T-helper 17 cell (primary cell): ENCODE measurements at regions not wholly inside any gene's neighbourhood (a gene's known extent, or its start where the extent isn't known, plus 50 kb on each side); places are given as distances from the start of the nearest gene placed in this dataset.

Source experiments
- ATAC-seq: fragments of 150-1000 bp; cut with Tn5 transposase; 2 replicates; pipeline ENCODE4 v1.10.0; 2021; ENCODE audit warnings: mild to moderate bottlenecking, moderate library complexity
- DNase-seq, 3 donors: peaks; one replicate each; pipeline versions ENCODE4 v3.0.0 to v3.0.0-alpha.2; 2020 to 2021
- H3K9me3 ChIP-seq: one replicate; pipeline ENCODE4 v1.7.0; 2013; ENCODE audit warnings: low read length, mild to moderate bottlenecking; ENCODE audit not compliant: control insufficient read depth, poor library complexity, severe bottlenecking
- H3K27ac Mint-ChIP-seq: one replicate; pipeline ENCODE4 v1.8.0; 2022; ENCODE audit warnings: mild to moderate bottlenecking, moderate library complexity, mixed read lengths
- H3K27me3 Mint-ChIP-seq: one replicate; pipeline ENCODE4 v1.8.0; 2022; ENCODE audit warnings: mixed read lengths
- H3K36me3 Mint-ChIP-seq: one replicate; pipeline ENCODE4 v1.8.0; 2022; ENCODE audit warnings: low read depth, mixed read lengths
- H3K4me1 Mint-ChIP-seq: one replicate; pipeline ENCODE4 v1.8.0; 2022; ENCODE audit warnings: mild to moderate bottlenecking, mixed read lengths
- H3K4me3 Mint-ChIP-seq: one replicate; pipeline ENCODE4 v1.8.0; 2022; ENCODE audit warnings: mild to moderate bottlenecking, moderate library complexity, mixed read lengths

- peaks cover 2% of the 10 kb centered on the region for H3K4me1 Mint-ChIP-seq
- H3K4me3 Mint-ChIP-seq, result no peak overlapping the region
- ATAC-seq (no peak), DNase-seq (no peak)
- H3K27ac Mint-ChIP-seq, result no peak overlapping the region
- no peaks in the 10 kb centered on the region for H3K9me3 ChIP-seq
- H3K27me3 Mint-ChIP-seq, result peaks cover 40% of the 10 kb centered on the region
- peaks cover 2% of the 10 kb centered on the region for H3K36me3 Mint-ChIP-seq
These were observed 279.5 kb upstream of the POU3F1 start for GRCh38 chr1:38326135-38326534.

DNA sequence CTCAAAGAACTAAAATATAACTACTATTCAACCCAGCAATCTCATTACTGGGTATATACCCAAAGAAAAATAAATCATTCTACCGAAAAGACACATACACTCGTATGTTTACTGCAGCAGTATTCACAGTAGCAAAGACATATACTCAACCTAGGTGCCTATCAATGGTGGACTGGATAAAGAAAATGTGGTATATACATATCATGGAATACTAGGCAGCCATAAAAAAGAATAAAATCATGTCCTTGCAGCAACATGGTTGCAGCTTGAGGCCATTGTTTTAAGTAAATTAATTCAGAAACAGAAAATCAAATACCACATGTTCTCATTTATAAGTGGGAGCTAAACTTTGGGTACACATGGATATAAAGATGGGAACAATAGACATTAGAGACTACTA lies 266.2 kb upstream of the POU3F1 start:
- Mint-ChIP-seq H3K27ac (no peak overlapping the region), H3K4me3 (no peak overlapping the region), H3K27me3 (peaks cover 50% of the 10 kb centered on the region), H3K36me3 (no peaks in the 10 kb centered on the region), H3K4me1 (no peaks in the 10 kb centered on the region)
- ATAC-seq, result no peak
- H3K9me3 ChIP-seq, result no peaks in the 10 kb centered on the region
- no peak for DNase-seq

GRCh38 chr1:38310079-38310478 lies 263.5 kb upstream of the POU3F1 start:
- no peak for ATAC-seq
- no peaks in the 10 kb centered on the region for H3K9me3 ChIP-seq
- H3K4me3 Mint-ChIP-seq, result no peak overlapping the region
- no peaks in the 10 kb centered on the region for H3K36me3 Mint-ChIP-seq
- no peaks in the 10 kb centered on the region for H3K4me1 Mint-ChIP-seq
- DNase-seq, result no peak
- no peak overlapping the region for H3K27ac Mint-ChIP-seq
- peaks cover 44% of the 10 kb centered on the region for H3K27me3 Mint-ChIP-seq

DNA sequence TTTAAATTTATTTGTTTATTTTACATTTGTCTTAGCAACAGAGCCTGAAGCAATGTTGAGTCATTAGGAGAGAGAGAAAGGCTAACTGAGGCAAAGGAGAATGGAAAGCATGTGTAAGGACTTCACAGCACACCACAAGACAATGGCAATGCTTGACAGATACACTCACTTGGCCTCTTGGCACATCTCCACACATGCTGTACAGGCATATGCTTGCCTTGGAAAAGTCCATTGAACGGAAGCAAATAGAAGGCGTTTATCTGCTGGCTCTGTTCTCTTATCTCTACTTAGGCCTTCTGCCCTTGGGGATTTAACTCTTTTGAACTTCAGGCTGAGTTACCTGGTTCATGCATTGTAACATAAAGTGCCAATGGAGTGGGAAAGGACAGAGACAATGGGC lies 262.2 kb upstream of the POU3F1 start:
- ATAC-seq (no peak), DNase-seq (no peak)
- Mint-ChIP-seq H3K27me3 (peaks cover 51% of the 10 kb centered on the region), H3K4me3 (no peak overlapping the region), H3K36me3 (no peaks in the 10 kb centered on the region), H3K4me1 (no peaks in the 10 kb centered on the region), H3K27ac (no peak overlapping the region)
- no peaks in the 10 kb centered on the region for H3K9me3 ChIP-seq

GRCh38 chr1:38305666-38306065 lies 259.1 kb upstream of the POU3F1 start:
- no peak overlapping the region for H3K4me3 Mint-ChIP-seq

GRCh38 chr1:38303843-38304242 lies 257.2 kb upstream of the POU3F1 start:
- peaks cover 61% of the 10 kb centered on the region for H3K27me3 Mint-ChIP-seq
- H3K9me3 ChIP-seq, result no peaks in the 10 kb centered on the region
- H3K4me1 Mint-ChIP-seq, result no peaks in the 10 kb centered on the region
- no peak overlapping the region for H3K4me3 Mint-ChIP-seq
- H3K36me3 Mint-ChIP-seq, result no peaks in the 10 kb centered on the region
- DNase-seq (no peak), ATAC-seq (no peak)
- no peak overlapping the region for H3K27ac Mint-ChIP-seq

More at GRCh38 chr1:38305666-38306065, 259.1 kb upstream of the POU3F1 start:
- H3K9me3 ChIP-seq, result no peaks in the 10 kb centered on the region
- ATAC-seq (no peak), DNase-seq (no peak)
- H3K27me3 Mint-ChIP-seq, result peaks cover 59% of the 10 kb centered on the region
- no peak overlapping the region for H3K27ac Mint-ChIP-seq
- no peaks in the 10 kb centered on the region for H3K36me3 Mint-ChIP-seq
- H3K4me1 Mint-ChIP-seq, result no peaks in the 10 kb centered on the region

GRCh38 chr1:38301040-38301439 lies 254.4 kb upstream of the POU3F1 start:
- H3K9me3 ChIP-seq, result no peaks in the 10 kb centered on the region
- ATAC-seq (no peak), DNase-seq (no peak)
- Mint-ChIP-seq H3K4me3 (no peak overlapping the region), H3K36me3 (no peaks in the 10 kb centered on the region), H3K4me1 (no peaks in the 10 kb centered on the region), H3K27ac (no peak overlapping the region), H3K27me3 (peaks cover 83% of the 10 kb centered on the region)

DNA sequence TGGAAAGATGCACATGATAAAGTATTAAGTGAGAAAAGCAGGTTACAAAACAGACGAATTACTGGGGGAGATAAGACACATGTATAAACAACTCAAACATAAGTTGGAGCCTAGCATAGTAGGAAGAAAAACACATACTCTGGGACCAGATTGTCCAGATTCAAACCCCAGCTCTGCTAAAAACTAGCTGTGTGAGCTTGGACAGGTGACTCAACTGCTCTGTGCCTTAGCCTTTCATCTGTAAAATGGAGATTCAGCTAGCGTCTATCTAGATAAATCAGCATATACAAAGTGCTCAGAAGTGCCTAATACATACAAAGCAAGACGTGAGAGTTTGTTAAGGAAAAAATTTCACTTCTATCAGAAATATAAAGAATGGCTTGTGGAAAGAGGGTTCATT lies 254.0 kb upstream of the POU3F1 start:
- Mint-ChIP-seq H3K27ac (no peak overlapping the region), H3K4me1 (no peaks in the 10 kb centered on the region), H3K36me3 (no peaks in the 10 kb centered on the region), H3K4me3 (no peak overlapping the region), H3K27me3 (peaks cover 85% of the 10 kb centered on the region)
- DNase-seq (no peak), ATAC-seq (no peak)
- no peaks in the 10 kb centered on the region for H3K9me3 ChIP-seq

DNA sequence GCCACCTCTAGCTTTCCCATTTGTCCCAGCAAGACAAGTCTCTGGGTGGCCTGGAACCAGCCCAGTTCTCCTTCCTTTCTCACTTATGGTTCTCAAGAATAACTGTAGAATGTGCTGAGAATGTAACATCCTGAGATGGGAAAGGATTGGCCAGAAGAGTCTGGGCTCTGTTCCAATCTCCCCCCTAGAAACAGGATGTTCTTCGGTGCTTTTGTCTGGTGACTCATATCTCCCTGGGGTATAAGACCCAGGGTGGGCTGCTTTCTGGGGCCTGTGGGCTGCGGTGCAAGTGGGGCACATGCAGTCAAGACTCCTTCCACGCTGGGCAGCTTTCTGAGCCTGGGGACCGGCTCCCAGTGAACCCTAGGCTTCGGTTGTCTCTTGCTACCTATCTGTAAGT lies 251.2 kb upstream of the POU3F1 start:
- no peak overlapping the region for H3K27ac Mint-ChIP-seq
- H3K4me3 Mint-ChIP-seq, result no peak overlapping the region
- DNase-seq (no peak), ATAC-seq (no peak)
- peaks cover 88% of the 10 kb centered on the region for H3K27me3 Mint-ChIP-seq
- H3K9me3 ChIP-seq, result no peaks in the 10 kb centered on the region
- H3K36me3 Mint-ChIP-seq, result peaks cover 3% of the 10 kb centered on the region
- peaks cover 2% of the 10 kb centered on the region for H3K4me1 Mint-ChIP-seq

- peaks cover 6% of the 10 kb centered on the region for H3K36me3 Mint-ChIP-seq
- DNase-seq, result no peak
- H3K27me3 Mint-ChIP-seq, result peaks cover 90% of the 10 kb centered on the region
- no peak for ATAC-seq
- H3K9me3 ChIP-seq, result no peaks in the 10 kb centered on the region
- H3K4me3 Mint-ChIP-seq, result no peak overlapping the region
- H3K27ac Mint-ChIP-seq, result no peak overlapping the region
- H3K4me1 Mint-ChIP-seq, result peaks cover 7% of the 10 kb centered on the region
These were observed 250.7 kb upstream of the POU3F1 start for GRCh38 chr1:38297246-38297645.

GRCh38 chr1:38296047-38296446 lies 249.5 kb upstream of the POU3F1 start:
- Mint-ChIP-seq H3K36me3 (peaks cover 6% of the 10 kb centered on the region), H3K4me1 (peaks cover 10% of the 10 kb centered on the region), H3K4me3 (no peak overlapping the region), H3K27me3 (peaks cover 92% of the 10 kb centered on the region), H3K27ac (no peak overlapping the region)
- ATAC-seq (no peak), DNase-seq (no peak)
- H3K9me3 ChIP-seq, result no peaks in the 10 kb centered on the region

DNA sequence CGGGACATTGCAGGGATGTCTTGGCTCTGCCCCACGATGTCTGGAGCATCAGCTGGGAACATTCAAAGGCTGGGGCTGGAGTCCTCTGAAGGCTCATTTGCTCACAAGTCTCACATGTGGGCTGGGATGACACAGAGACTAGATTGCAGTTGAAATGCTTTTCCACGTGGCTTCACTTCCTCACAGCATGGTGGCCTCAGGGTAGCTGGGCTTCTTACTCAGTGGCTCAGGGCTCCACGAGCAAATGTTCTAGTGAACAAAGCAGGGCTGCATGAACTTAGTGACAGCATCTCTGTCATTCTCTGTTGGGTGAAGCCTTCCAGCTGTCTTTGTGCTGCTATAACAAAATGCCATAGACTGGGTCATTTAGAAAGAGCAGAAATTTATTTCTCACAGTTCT lies 247.0 kb upstream of the POU3F1 start:
- Mint-ChIP-seq H3K27me3 (peaks cover 89% of the 10 kb centered on the region), H3K36me3 (peaks cover 6% of the 10 kb centered on the region), H3K27ac (no peak overlapping the region), H3K4me3 (no peak overlapping the region), H3K4me1 (peaks cover 10% of the 10 kb centered on the region)
- no peak for DNase-seq
- no peak for ATAC-seq
- H3K9me3 ChIP-seq, result no peaks in the 10 kb centered on the region

DNA sequence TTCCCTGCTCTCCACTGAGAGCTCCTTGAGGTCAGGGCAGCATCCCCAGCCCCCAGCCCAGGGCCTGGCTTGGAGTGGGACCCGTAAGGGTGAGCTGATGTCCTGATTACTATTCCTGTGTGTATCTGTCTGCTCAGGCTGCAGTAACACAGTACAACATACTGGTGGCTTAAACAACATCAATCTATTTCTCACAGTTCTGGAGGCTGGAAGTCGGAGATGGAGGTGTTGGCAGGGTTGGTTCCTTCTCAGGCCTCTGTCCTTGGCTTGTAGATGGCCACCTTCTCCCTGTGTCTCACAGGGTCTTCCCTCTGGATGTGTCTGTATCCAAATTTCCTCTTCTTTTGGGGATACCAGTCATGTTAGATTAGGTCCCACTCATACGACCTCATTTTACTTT lies 246.4 kb upstream of the POU3F1 start:
- Mint-ChIP-seq H3K27ac (no peak overlapping the region), H3K4me3 (no peak overlapping the region), H3K36me3 (peaks cover 6% of the 10 kb centered on the region), H3K4me1 (peaks cover 10% of the 10 kb centered on the region), H3K27me3 (peaks cover 85% of the 10 kb centered on the region)
- ATAC-seq (no peak), DNase-seq (no peak)
- H3K9me3 ChIP-seq, result no peaks in the 10 kb centered on the region

GRCh38 chr1:38291906-38292521 lies 245.4 kb upstream of the POU3F1 start:
- Mint-ChIP-seq H3K36me3 (peaks cover 6% of the 10 kb centered on the region), H3K4me1 (peaks cover 10% of the 10 kb centered on the region), H3K4me3 (no peak overlapping the region), H3K27ac (no peak overlapping the region), H3K27me3 (peaks cover 82% of the 10 kb centered on the region)
- DNase-seq (no peak), ATAC-seq (no peak)
- H3K9me3 ChIP-seq, result no peaks in the 10 kb centered on the region
